Endothelial cell of umbilical vein (primary cell): ENCODE measurements at regions not wholly inside any gene's neighbourhood (a gene's known extent, or its start where the extent isn't known, plus 50 kb on each side); places are given as distances from the start of the nearest gene placed in this dataset.

Source experiments
- BruUV-seq: library from RNA; stranded (reverse); fragments of 400-500 nt; replicated peaks from 2 replicates; lab custom pipeline; 2021; lab: Mats Ljungman, UMichigan
- CTCF ChIA-PET: fragments of 300-600, 350-600 bp; sonication (Branson Sonifier 250); formaldehyde crosslinking; loops from one replicate; lab custom pipeline; 2021; ENCODE audit warnings: antibody characterized with exemption, inconsistent platforms; lab: Charles Lee
- POLR2A ChIA-PET: fragments of 300-600, 350-600 bp; sonication (Branson Sonifier 250); formaldehyde crosslinking; loops from one replicate; lab custom pipeline; 2021; ENCODE audit warnings: antibody characterized with exemption, inconsistent platforms; lab: Charles Lee
- DNase-seq: peaks from one replicate; pipeline ENCODE4 v3.0.0-alpha.2; 2011; ENCODE audit warnings: low read depth, low spot score
- FAIRE-seq: peaks from 2 replicates; lab custom pipeline; 2011; peaks lifted over from hg19 to GRCh38; lab: Jason Lieb, UNC
- H2AFZ ChIP-seq: 2 replicates; pipeline ENCODE4 v1.6.0; 2012; ENCODE audit warnings: low read depth, low read length, control low read depth, inconsistent platforms
- H3K27ac ChIP-seq: 2 replicates; pipeline ENCODE4 v1.5.1; 2011; ENCODE audit warnings: low read depth, mild to moderate bottlenecking, control low read depth, low read length, moderate library complexity; ENCODE audit not compliant: insufficient read depth
- H3K27me3 ChIP-seq, 2 experiments: 2 replicates each; pipeline versions ENCODE4 v1.6.0 to v1.6.1; 2011; ENCODE audit warnings: low read length in 2 of 2, mixed read lengths in 1 of 2; ENCODE audit not compliant: control insufficient read depth in 2 of 2, insufficient read depth in 2 of 2
- H3K36me3 ChIP-seq, 2 experiments: 2 replicates in 1 of 2; 3 replicates in 1 of 2; pipeline ENCODE4 v1.5.1; 2011; ENCODE audit warnings: low read length in 2 of 2, mild to moderate bottlenecking in 1 of 2, moderate library complexity in 1 of 2; ENCODE audit not compliant: control insufficient read depth in 2 of 2, insufficient read depth in 2 of 2; ENCODE audit errors: extremely low read depth in 1 of 2
- H3K4me1 ChIP-seq: 3 replicates; pipeline ENCODE4 v1.5.1; 2011; ENCODE audit warnings: mild to moderate bottlenecking, low read length; ENCODE audit not compliant: control insufficient read depth, insufficient read depth; ENCODE audit errors: extremely low read depth
- H3K4me2 ChIP-seq: 2 replicates; pipeline ENCODE4 v1.6.1; 2011; ENCODE audit warnings: low read length, control low read depth, mixed read lengths; ENCODE audit not compliant: insufficient read depth
- H3K4me3 ChIP-seq, 3 experiments: fragments of 200-600 bp in 1 of 3; sonication (generic), shearing (Covaris generic) in 1 of 3; replicated peaks in 1 of 3; 2 replicates each; pipeline ENCODE4 v1.5.1; 2011 to 2016; ENCODE audit warnings: control low read depth in 3 of 3, low read length in 3 of 3, mild to moderate bottlenecking in 2 of 3, inconsistent platforms in 1 of 3, low read depth in 1 of 3, moderate library complexity in 1 of 3; ENCODE audit not compliant: insufficient read depth in 1 of 3
- H3K79me2 ChIP-seq: 2 replicates; pipeline ENCODE4 v1.6.0; 2012; ENCODE audit warnings: low read length, inconsistent platforms; ENCODE audit not compliant: control insufficient read depth, insufficient read depth
- H3K9ac ChIP-seq: replicated peaks from 2 replicates; pipeline ENCODE3; 2011; ENCODE audit warnings: low read length, control low read depth; ENCODE audit not compliant: insufficient read depth; ENCODE audit errors: extremely low read depth
- H3K9me1 ChIP-seq: replicated peaks from 3 replicates; pipeline ENCODE4 v1.6.0; 2011; ENCODE audit warnings: mild to moderate bottlenecking, low read length; ENCODE audit not compliant: control insufficient read depth, insufficient read depth; ENCODE audit errors: extremely low read depth
- H3K9me3 ChIP-seq: replicated peaks from 2 replicates; pipeline ENCODE4 v1.5.1; 2012; ENCODE audit warnings: low read length, inconsistent platforms; ENCODE audit not compliant: control insufficient read depth, insufficient read depth
- H4K20me1 ChIP-seq: replicated peaks from 2 replicates; pipeline ENCODE3; 2011; ENCODE audit warnings: mild to moderate bottlenecking, low read length; ENCODE audit not compliant: control insufficient read depth, insufficient read depth; ENCODE audit errors: extremely low read depth
- CTCF ChIP-seq, 2 donors: IDR thresholded peaks; 1 replicate in 1 of 2; 2 replicates in 1 of 2; pipeline ENCODE4 v1.5.1; 2011; ENCODE audit warnings: low read length in 2 of 2, mild to moderate bottlenecking in 2 of 2, moderate library complexity in 2 of 2, control low read depth in 1 of 2, inconsistent platforms in 1 of 2, low read depth in 1 of 2; ENCODE audit not compliant: insufficient read depth in 1 of 2; ENCODE audit errors: extremely low read depth in 1 of 2
- EZH2 ChIP-seq: IDR thresholded peaks from 2 replicates; pipeline ENCODE4 v1.6.1; 2012; ENCODE audit warnings: borderline replicate concordance, low read depth, mild to moderate bottlenecking, moderate library complexity, low read length, inconsistent platforms; ENCODE audit not compliant: severe bottlenecking
- FOS ChIP-seq: IDR thresholded peaks from 2 replicates; pipeline ENCODE4 v1.6.1; 2011; ENCODE audit warnings: mild to moderate bottlenecking, low read length, moderate library complexity, borderline replicate concordance; ENCODE audit not compliant: insufficient read depth
- GATA2 ChIP-seq: IDR thresholded peaks from 2 replicates; pipeline ENCODE4 v1.7.0; 2011; ENCODE audit warnings: low read depth, mild to moderate bottlenecking, moderate library complexity, mixed read lengths, low read length; ENCODE audit not compliant: insufficient read length, insufficient read depth
- JUN ChIP-seq: IDR thresholded peaks from 2 replicates; pipeline ENCODE4 v1.6.1; 2011; ENCODE audit warnings: borderline replicate concordance, low read depth; ENCODE audit not compliant: insufficient read length, insufficient read depth
- MAX ChIP-seq: IDR thresholded peaks from 2 replicates; pipeline ENCODE4 v1.6.1; 2011; ENCODE audit not compliant: insufficient read depth, insufficient read length
- MYC ChIP-seq: IDR thresholded peaks from one replicate; pipeline ENCODE4 v1.6.1; 2011; ENCODE audit warnings: mild to moderate bottlenecking, low read depth, low read length
- POLR2A ChIP-seq: IDR thresholded peaks from 2 replicates; pipeline ENCODE4 v1.6.1; 2012; ENCODE audit warnings: low read depth, mild to moderate bottlenecking, control low read depth, low read length
- POLR2AphosphoS5 ChIP-seq: IDR thresholded peaks from 2 replicates; pipeline ENCODE4 v1.6.1; 2012; ENCODE audit warnings: low read depth, mild to moderate bottlenecking, control low read depth, low read length, moderate library complexity; ENCODE audit not compliant: insufficient read depth
- dilution Hi-C: fragments of 300-500 bp; cut with MboI; formaldehyde crosslinking; loops from one replicate; pipeline ENCODE4 v1.15.0; 2019; ENCODE audit warnings: low sequenced_read_pairs; ENCODE audit not compliant: extremely low pct_ligation_motif_present
- intact Hi-C: fragments of 100-400 bp; cut with micrococcal nuclease; formaldehyde crosslinking; loops from one replicate; pipeline ENCODE4 v1.10.0; 2022

GRCh38 chr6:137432054-137432611 is 62.1 kb downstream of the OLIG3 start:
- Histone ChIP-seq H3K36me3 (no peaks in the 10 kb centered on the region), H4K20me1 (no peaks in the 10 kb centered on the region), H3K4me1 (no peaks in the 10 kb centered on the region), H2AFZ (no peak overlapping the region), H3K4me2 (no peak overlapping the region), H3K9ac (no peak overlapping the region), H3K9me1 (no peaks in the 10 kb centered on the region), H3K27me3 (peaks cover 0 to 3% of the 10 kb centered on the region in 2 experiments), H3K9me3 (no peaks in the 10 kb centered on the region), H3K27ac (no peak overlapping the region), H3K79me2 (no peaks in the 10 kb centered on the region), H3K4me3 (no peak overlapping the region)
- FAIRE-seq (no peak), DNase-seq (no peak)
- intact Hi-C loops (no loop called here), dilution Hi-C loops (no loop called here)
- BruUV-seq: no TSS peak
- ChIA-PET POLR2A (no interaction called here), CTCF (no interaction called here)
- TF ChIP-seq GATA2: no peak
- no peak for TF ChIP-seq JUN
- TF ChIP-seq POLR2A: no peak
- TF ChIP-seq MAX: no peak
- TF ChIP-seq MYC: no peak
- TF ChIP-seq FOS: no peak
- no peak for TF ChIP-seq CTCF (IDR thresholded peaks at IDR 0.05; ENCODE audit: extremely low read depth in 1 of 2, insufficient read depth in 1 of 2, low read depth in 1 of 2, low read length in 2 of 2)
- TF ChIP-seq EZH2: no peak
- no peak for TF ChIP-seq POLR2AphosphoS5
